Erythroblast (primary cell): ENCODE measurements at regions not wholly inside any gene's neighbourhood (a gene's known extent, or its start where the extent isn't known, plus 50 kb on each side); places are given as distances from the start of the nearest gene placed in this dataset.

Source experiments
- GATA1 ChIP-seq: IDR thresholded peaks from 2 replicates; pipeline ENCODE4 v1.6.1; 2011; ENCODE audit warnings: low read depth, mild to moderate bottlenecking, control low read depth, low read length, moderate library complexity
- POLR2A ChIP-seq: IDR thresholded peaks from 2 replicates; pipeline ENCODE4 v1.6.1; 2011; ENCODE audit warnings: mild to moderate bottlenecking, low read length

DNA sequence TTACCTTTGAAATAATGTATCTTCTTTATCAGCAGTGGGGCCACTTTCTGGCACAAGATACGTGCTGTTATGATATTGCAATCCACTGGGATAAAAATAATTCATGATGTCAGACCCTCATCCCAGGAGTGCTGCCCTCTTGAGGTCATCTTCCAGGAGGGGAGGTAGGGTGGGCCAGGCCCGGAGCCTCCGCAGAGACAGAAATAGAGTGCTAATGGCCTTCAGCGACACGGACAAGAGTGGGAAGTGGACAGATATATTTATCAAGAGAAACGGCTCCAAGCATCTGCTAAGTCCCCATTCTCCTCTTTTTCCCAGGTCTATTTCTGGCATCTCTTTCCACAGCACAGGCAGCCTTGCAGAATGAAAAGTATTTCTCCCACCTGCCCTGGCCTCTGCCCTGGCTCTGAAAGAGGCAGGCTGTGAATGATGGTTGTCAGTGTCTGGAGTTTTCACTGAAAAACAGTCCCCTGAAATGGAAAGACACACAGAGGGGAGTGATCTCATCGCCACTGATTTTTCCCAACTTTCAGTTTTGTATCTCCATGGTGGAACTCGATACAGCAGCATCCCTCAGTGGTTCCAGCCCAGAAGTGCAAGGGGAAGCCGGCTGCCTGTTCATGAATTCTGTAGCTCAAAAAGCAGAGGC lies 251.7 kb upstream of the MYO3A start:
- TF ChIP-seq POLR2A, result no peak
- no peak for TF ChIP-seq GATA1
